Activated CD8-positive, alpha-beta T cell treated with anti-CD3 and anti-CD28 coated beads for 36 hours (primary cell): ENCODE measurements at regions not wholly inside any gene's neighbourhood (a gene's known extent, or its start where the extent isn't known, plus 50 kb on each side); places are given as distances from the start of the nearest gene placed in this dataset.

ENCODE experiments used
- ATAC-seq: fragments of 200-7000 bp; cut with Tn5 transposase; one replicate; pipeline ENCODE4 v1.10.0; 2021; ENCODE audit warnings: mild to moderate bottlenecking, moderate library complexity
- CTCF ChIA-PET: fragments of 350-600 bp; sonication (Branson Sonifier 250); formaldehyde crosslinking; loops from one replicate; lab custom pipeline; 2021; ENCODE audit warnings: antibody characterized with exemption; lab: Charles Lee
- POLR2A ChIA-PET: fragments of 350-600 bp; sonication (Branson Sonifier 250); formaldehyde crosslinking; loops from one replicate; lab custom pipeline; 2021; ENCODE audit warnings: antibody characterized with exemption; lab: Charles Lee
- DNase-seq: peaks from one replicate; pipeline ENCODE4 v3.0.0-alpha.2; 2020
- H3K27ac Mint-ChIP-seq: one replicate; pipeline ENCODE4 v1.8.0; 2021; ENCODE audit warnings: mild to moderate bottlenecking, mixed read lengths
- H3K27me3 Mint-ChIP-seq: one replicate; pipeline ENCODE4 v1.8.0; 2021; ENCODE audit warnings: mixed read lengths
- H3K36me3 Mint-ChIP-seq: one replicate; pipeline ENCODE4 v1.8.0; 2021; ENCODE audit warnings: low read depth, mixed read lengths
- H3K4me1 Mint-ChIP-seq: one replicate; pipeline ENCODE4 v1.8.0; 2021; ENCODE audit warnings: low read depth, mixed read lengths
- H3K4me3 Mint-ChIP-seq: one replicate; pipeline ENCODE4 v1.8.0; 2021; ENCODE audit warnings: mild to moderate bottlenecking, moderate library complexity, mixed read lengths
- H3K9me3 Mint-ChIP-seq: one replicate; pipeline ENCODE4 v1.8.0; 2021; ENCODE audit warnings: mixed read lengths
- CTCF ChIP-seq: fragments of 200-600 bp; IDR thresholded peaks from one replicate; pipeline ENCODE4 v1.8.0; 2022; ENCODE audit warnings: antibody characterized with exemption, mild to moderate bottlenecking
- intact Hi-C: fragments of 100-400 bp; cut with micrococcal nuclease; formaldehyde crosslinking; loops from one replicate; pipeline ENCODE4 v1.10.0; 2022

GRCh38 chr5:133820507-133820906 is 147.9 kb downstream of the C5orf15 start:
- Mint-ChIP-seq H3K36me3 (no peaks in the 10 kb centered on the region), H3K4me1 (peaks cover 35% of the 10 kb centered on the region), H3K4me3 (no peak overlapping the region), H3K27ac (no peak overlapping the region), H3K27me3 (peaks cover 1% of the 10 kb centered on the region), H3K9me3 (no peaks in the 10 kb centered on the region)
- TF ChIP-seq CTCF = no peak
- ATAC-seq (no peak), DNase-seq (no peak)
- intact Hi-C loops = no loop called here
- CTCF ChIA-PET = interaction anchor here (0.8 kb wide), 1 partner anchor 49 kb away, joined by 6 read pairs; no protein-coding TSS in a partner anchor
- POLR2A ChIA-PET = interaction anchor here (1.5 kb wide), 1 partner anchor 13 kb away, joined by 3 read pairs; no protein-coding TSS in a partner anchor

GRCh38 chr5:133819977-133820471 is 148.4 kb downstream of the C5orf15 start:
- TF ChIP-seq CTCF = no peak
- intact Hi-C loops = no loop called here
- no peak overlapping the region for H3K4me3 Mint-ChIP-seq
- no peaks in the 10 kb centered on the region for H3K9me3 Mint-ChIP-seq
- DNase-seq (no peak), ATAC-seq (no peak)
- H3K27me3 Mint-ChIP-seq = peaks cover 1% of the 10 kb centered on the region
- no peaks in the 10 kb centered on the region for H3K36me3 Mint-ChIP-seq
- H3K4me1 Mint-ChIP-seq = peaks cover 30% of the 10 kb centered on the region
- H3K27ac Mint-ChIP-seq = no peak overlapping the region
- ChIA-PET POLR2A (interaction anchor here (1.5 kb wide), 1 partner anchor 13 kb away, joined by 3 read pairs; no protein-coding TSS in a partner anchor), CTCF (no interaction called here)

- no peak for ATAC-seq
- H3K9me3 Mint-ChIP-seq = no peaks in the 10 kb centered on the region
- H3K27ac Mint-ChIP-seq = no peak overlapping the region
- no peak overlapping the region for H3K4me3 Mint-ChIP-seq
- CTCF ChIA-PET = interaction anchor here (0.6 to 1.2 kb wide), 2 partner anchors 10 to 135 kb away, joined by 3 read pairs; no protein-coding TSS in a partner anchor
- DNase-seq = no peak
- no peak for TF ChIP-seq CTCF
- H3K36me3 Mint-ChIP-seq = no peaks in the 10 kb centered on the region
- peaks cover 21% of the 10 kb centered on the region for H3K4me1 Mint-ChIP-seq
- peaks cover 6% of the 10 kb centered on the region for H3K27me3 Mint-ChIP-seq
- intact Hi-C loops = no loop called here
- POLR2A ChIA-PET = no interaction called here
These were observed 149.4 kb downstream of the C5orf15 start for GRCh38 chr5:133818869-133819600.

GRCh38 chr5:133818031-133818431 is 150.4 kb downstream of the C5orf15 start:
- no peaks in the 10 kb centered on the region for H3K9me3 Mint-ChIP-seq
- ATAC-seq = no peak
- H3K36me3 Mint-ChIP-seq = no peaks in the 10 kb centered on the region
- no peak for TF ChIP-seq CTCF
- CTCF ChIA-PET = interaction anchor here (1.2 to 1.4 kb wide), 2 partner anchors 14 to 134 kb away, joined by 3 read pairs; no protein-coding TSS in a partner anchor
- H3K27me3 Mint-ChIP-seq = peaks cover 10% of the 10 kb centered on the region
- no peak overlapping the region for H3K4me3 Mint-ChIP-seq
- peaks cover 14% of the 10 kb centered on the region for H3K4me1 Mint-ChIP-seq
- POLR2A ChIA-PET = no interaction called here
- H3K27ac Mint-ChIP-seq = no peak overlapping the region
- no peak for DNase-seq
- intact Hi-C loops = no loop called here

- H3K36me3 Mint-ChIP-seq = no peaks in the 10 kb centered on the region
- H3K27me3 Mint-ChIP-seq = peaks cover 10% of the 10 kb centered on the region
- no peak overlapping the region for H3K27ac Mint-ChIP-seq
- no peak for TF ChIP-seq CTCF
- no peak overlapping the region for H3K4me3 Mint-ChIP-seq
- CTCF ChIA-PET = interaction anchor here (1.4 kb wide), 1 partner anchor 14 kb away, joined by 3 read pairs; no protein-coding TSS in a partner anchor
- DNase-seq (no peak), ATAC-seq (no peak)
- POLR2A ChIA-PET = no interaction called here
- intact Hi-C loops = no loop called here
- no peaks in the 10 kb centered on the region for H3K9me3 Mint-ChIP-seq
- peaks cover 14% of the 10 kb centered on the region for H3K4me1 Mint-ChIP-seq
These were observed 151.0 kb downstream of the C5orf15 start for GRCh38 chr5:133817456-133817855.
